ENCODE measurements at regions not wholly inside any gene's neighbourhood (a gene's known extent, or its start where the extent isn't known, plus 50 kb on each side); places are given as distances from the start of the nearest gene placed in this dataset.

GRCh38 chr10:120396228-120396627 lies 60.8 kb upstream of the PLPP4 start:
- no peaks in the 10 kb centered on the region for H3K27me3 ChIP-seq (ENCODE audit: control insufficient read depth in 2 of 2, insufficient read depth in 2 of 2, low read length in 2 of 2)
- no peak overlapping the region for H2AFZ ChIP-seq (ENCODE audit: low read depth, low read length)
- FAIRE-seq (no peak), DNase-seq (ENCODE audit: extremely low read depth in 1 of 4, low spot score in 3 of 4) (no peak), ATAC-seq (no peak)
- no peaks in the 10 kb centered on the region for H3K9me1 ChIP-seq (ENCODE audit: control insufficient read depth, insufficient read depth, low read length)
- intact Hi-C loops (cut with micrococcal nuclease) (no loop called here), in situ Hi-C loops (cut with MboI) (no loop called here)
- H3K9me3 ChIP-seq (replicated peaks; ENCODE audit: control insufficient read depth, insufficient read depth, low read depth, low read length), result no peaks in the 10 kb centered on the region
- ChIA-PET POLR2A (no interaction called here), CTCF (ENCODE audit: low intra/inter-chr PET ratio) (no interaction called here)
- no peaks in the 10 kb centered on the region for H4K20me1 ChIP-seq (replicated peaks; ENCODE audit: control insufficient read depth, insufficient read depth, low read length)
- no peak for TF ChIP-seq ZNF507 (tag; conservative IDR thresholded peaks at IDR 0.05)
- no peak for TF ChIP-seq TAF9B (IDR thresholded peaks at IDR 0.05; ENCODE audit: partially characterized antibody)
- H3K4me3 ChIP-seq, result no peak overlapping the region
- no peak overlapping the region for H3K4me2 ChIP-seq (ENCODE audit: insufficient read depth, low read length)
- H3K36me3 ChIP-seq (ENCODE audit: control insufficient read depth, insufficient read depth, low read length), result no peaks in the 10 kb centered on the region
- H3K79me2 ChIP-seq (ENCODE audit: control insufficient read depth, insufficient read depth, low read length), result no peaks in the 10 kb centered on the region
- no peaks in the 10 kb centered on the region for H3K4me1 ChIP-seq (replicated peaks in 1 of 2; ENCODE audit: control insufficient read depth in 2 of 2, insufficient read depth in 2 of 2, low read length in 2 of 2)
- WGBS (ENCODE audit: insufficient coverage, low coverage, missing lambda C conversion rate), result 0% methylated on average over 6 of the region's 6 CpGs
- H3K9ac ChIP-seq (ENCODE audit: insufficient read depth in 1 of 2, low read depth in 2 of 2, low read length in 2 of 2), result no peak overlapping the region
- no peak overlapping the region for H3K27ac ChIP-seq (ENCODE audit: extremely low read depth, low read depth, low read length)
- no TSS peak for BruUV-seq (replicated peaks)

- Histone ChIP-seq H3K79me2 (ENCODE audit: control insufficient read depth, insufficient read depth, low read length) (no peaks in the 10 kb centered on the region), H3K36me3 (ENCODE audit: control insufficient read depth, insufficient read depth, low read length) (no peaks in the 10 kb centered on the region), H3K4me2 (ENCODE audit: insufficient read depth, low read length) (no peak overlapping the region), H4K20me1 (replicated peaks; ENCODE audit: control insufficient read depth, insufficient read depth, low read length) (no peaks in the 10 kb centered on the region), H3K9ac (ENCODE audit: insufficient read depth in 1 of 2, low read depth in 2 of 2, low read length in 2 of 2) (no peak overlapping the region), H3K27ac (ENCODE audit: extremely low read depth, low read depth, low read length) (no peak overlapping the region), H3K27me3 (ENCODE audit: control insufficient read depth in 2 of 2, insufficient read depth in 2 of 2, low read length in 2 of 2) (no peaks in the 10 kb centered on the region), H3K9me3 (replicated peaks; ENCODE audit: control insufficient read depth, insufficient read depth, low read depth, low read length) (no peaks in the 10 kb centered on the region), H3K4me3 (no peak overlapping the region), H2AFZ (ENCODE audit: low read depth, low read length) (no peak overlapping the region), H3K9me1 (ENCODE audit: control insufficient read depth, insufficient read depth, low read length) (no peaks in the 10 kb centered on the region), H3K4me1 (replicated peaks in 1 of 2; ENCODE audit: control insufficient read depth in 2 of 2, insufficient read depth in 2 of 2, low read length in 2 of 2) (no peaks in the 10 kb centered on the region)
- no peak for ATAC-seq
- intact Hi-C loops (cut with micrococcal nuclease), result no loop called here
- DNase-seq (ENCODE audit: extremely low read depth in 1 of 4, low spot score in 3 of 4), result no peak
- WGBS (ENCODE audit: insufficient coverage, low coverage, missing lambda C conversion rate), result 2% methylated on average over 4 of the region's 4 CpGs
- ChIA-PET POLR2A (no interaction called here), CTCF (ENCODE audit: low intra/inter-chr PET ratio) (no interaction called here)
- no TSS peak for BruUV-seq (replicated peaks)
- FAIRE-seq, result no peak
- in situ Hi-C loops (cut with MboI), result no loop called here
- no peak for TF ChIP-seq ZNF589 (CRISPR knock-in tag; IDR thresholded peaks at IDR 0.05; ENCODE audit: low read depth)
- TF ChIP-seq RBFOX2 (IDR thresholded peaks at IDR 0.05; ENCODE audit: low read depth, low read length), result no peak
- TF ChIP-seq TBL1XR1 (IDR thresholded peaks at IDR 0.05; ENCODE audit: low read length in 2 of 2), result no peak
- no peak for TF ChIP-seq RHOXF2B (CRISPR knock-in tag; conservative IDR thresholded peaks at IDR 0.05)
- no peak for TF ChIP-seq HCFC1 (IDR thresholded peaks at IDR 0.05; ENCODE audit: low read depth, low read length)
- TF ChIP-seq POLR2G (IDR thresholded peaks at IDR 0.05; ENCODE audit: low read depth, low read length), result no peak
- TF ChIP-seq NFYB (IDR thresholded peaks at IDR 0.05; ENCODE audit: extremely low read depth, insufficient read length), result no peak
- no peak for TF ChIP-seq EGR1 (conservative IDR thresholded peaks at IDR 0.05)
- no peak for TF ChIP-seq MBD1 (CRISPR knock-in tag; IDR thresholded peaks at IDR 0.05)
- TF ChIP-seq TRIM25 (IDR thresholded peaks at IDR 0.05; ENCODE audit: borderline replicate concordance), result no peak
- no peak for TF ChIP-seq ZNF583 (CRISPR knock-in tag; IDR thresholded peaks at IDR 0.05)
Observed at GRCh38 chr10:120398180-120398579, 58.8 kb upstream of the PLPP4 start.
